Astrocyte of the spinal cord (primary cell): ENCODE measurements at regions not wholly inside any gene's neighbourhood (a gene's known extent, or its start where the extent isn't known, plus 50 kb on each side); places are given as distances from the start of the nearest gene placed in this dataset.

Experiments
- DNase-seq: peaks from one replicate; pipeline ENCODE4 v3.0.0; 2011; ENCODE audit warnings: low read depth, low spot score
- H3K4me3 ChIP-seq: 2 replicates; pipeline ENCODE4 v1.5.1; 2011; ENCODE audit warnings: low read depth, mild to moderate bottlenecking, low read length, moderate library complexity
- CTCF ChIP-seq: IDR thresholded peaks from 2 replicates; pipeline ENCODE4 v1.5.1; 2012; ENCODE audit warnings: low read depth, mild to moderate bottlenecking, low read length, inconsistent platforms
- in situ Hi-C: cut with HindIII; loops from 2 replicates; pipeline ENCODE4 v1.10.0; 2017; ENCODE audit warnings: low sequenced_read_pairs

- no peak overlapping the region for H3K4me3 ChIP-seq
- in situ Hi-C loops: no loop called here
- no peak for TF ChIP-seq CTCF
- DNase-seq: no peak
These were observed 122.5 kb downstream of the DICER1 start for GRCh38 chr14:95034788-95035187.

GRCh38 chr14:95033682-95034632 lies 123.4 kb downstream of the DICER1 start:
- DNase-seq: no peak
- H3K4me3 ChIP-seq: no peak overlapping the region
- in situ Hi-C loops: no loop called here
- no peak for TF ChIP-seq CTCF

- TF ChIP-seq CTCF: no peak
- in situ Hi-C loops: no loop called here
- no peak for DNase-seq
- H3K4me3 ChIP-seq: no peak overlapping the region
These were observed 124.3 kb downstream of the DICER1 start for GRCh38 chr14:95033031-95033430.

- TF ChIP-seq CTCF: no peak
- in situ Hi-C loops: no loop called here
- DNase-seq: no peak
- H3K4me3 ChIP-seq: no peak overlapping the region
These were observed 130.4 kb downstream of the DICER1 start for GRCh38 chr14:95026851-95027463.

- TF ChIP-seq CTCF: no peak
- no peak overlapping the region for H3K4me3 ChIP-seq
- in situ Hi-C loops: no loop called here
- DNase-seq: no peak
These were observed 131.4 kb downstream of the DICER1 start for GRCh38 chr14:95025941-95026340.

- H3K4me3 ChIP-seq: no peak overlapping the region
- in situ Hi-C loops: no loop called here
- no peak for TF ChIP-seq CTCF
- DNase-seq: no peak
These were observed 132.1 kb downstream of the DICER1 start for GRCh38 chr14:95025218-95025617.
